C4-2B (cell line): ENCODE measurements at regions not wholly inside any gene's neighbourhood (a gene's known extent, or its start where the extent isn't known, plus 50 kb on each side); places are given as distances from the start of the nearest gene placed in this dataset.

Experiments
- H3K27ac ChIP-seq: fragments of 450-650 bp; 2 replicates; pipeline ENCODE4 v1.5.1; 2017
- CTCF ChIP-seq: fragments of 450-650 bp; conservative IDR thresholded peaks from 2 replicates; pipeline ENCODE4 v1.5.1; 2017; ENCODE audit warnings: mild to moderate bottlenecking
- ZFX ChIP-seq: fragments of 450-650 bp; IDR thresholded peaks from 2 replicates; pipeline ENCODE4 v1.6.1; 2017

DNA sequence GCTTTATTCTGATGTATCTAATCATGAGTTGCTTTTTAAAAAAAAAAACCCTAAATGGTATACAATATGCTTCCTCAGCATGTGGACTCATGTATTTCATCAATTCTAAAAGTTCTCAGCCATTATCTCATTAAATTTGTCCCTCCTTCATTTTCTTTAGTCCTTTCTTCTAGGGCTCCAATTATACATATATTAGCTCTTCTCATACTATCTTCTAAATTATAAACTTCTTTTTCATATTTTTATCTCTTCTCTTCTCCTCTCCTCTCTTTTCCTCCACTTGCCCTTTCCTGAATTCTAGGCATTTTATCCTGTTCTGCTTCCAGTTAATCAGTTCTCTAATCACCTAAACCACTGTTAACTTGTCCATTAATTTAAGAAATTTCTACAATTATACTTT lies 55.0 kb upstream of the IL33 start:
- TF ChIP-seq ZFX (no peak), CTCF (no peak)
- no peak overlapping the region for H3K27ac ChIP-seq

DNA sequence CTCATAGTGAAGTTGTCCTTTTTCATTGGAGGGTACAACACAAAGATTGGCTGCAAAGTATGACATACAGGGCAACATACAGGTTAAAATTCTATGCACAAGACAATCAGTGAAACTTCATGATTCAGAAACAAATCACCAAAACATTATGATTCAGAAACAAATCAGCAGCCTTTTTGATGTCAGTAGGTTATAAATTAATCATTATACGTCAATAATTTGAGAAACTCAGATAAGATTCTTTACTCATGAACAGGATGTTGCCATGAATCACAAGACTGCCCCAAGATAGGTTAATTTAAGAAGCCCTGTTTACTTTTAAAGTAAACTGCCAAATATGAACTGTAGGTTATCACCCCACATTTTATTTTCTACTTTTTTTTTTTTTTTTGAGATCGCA lies 62.2 kb upstream of the IL33 start:
- TF ChIP-seq ZFX: no peak
- TF ChIP-seq CTCF: no peak
- H3K27ac ChIP-seq: no peak overlapping the region

DNA sequence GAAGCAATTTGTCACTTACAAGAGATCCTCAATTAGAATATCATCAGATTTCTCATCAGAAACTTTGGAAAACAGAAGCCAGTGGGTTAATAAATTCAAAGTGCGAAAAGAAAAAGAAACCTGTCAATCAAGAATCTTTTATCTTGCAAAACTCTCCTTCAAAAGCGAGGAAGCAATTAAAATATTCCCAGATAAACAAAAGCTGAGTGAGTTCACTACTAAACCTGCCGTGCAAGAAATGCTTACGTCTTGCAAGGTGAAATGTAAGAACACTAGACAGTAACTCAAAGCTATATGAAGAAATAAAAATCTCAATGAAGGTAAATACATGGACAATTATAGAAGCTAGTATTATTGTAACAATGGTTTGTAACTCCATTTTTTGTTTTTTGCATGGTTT lies 62.8 kb upstream of the IL33 start:
- TF ChIP-seq ZFX (no peak), CTCF (no peak)

GRCh38 chr9:6150483-6150882 lies 65.1 kb upstream of the IL33 start:
- TF ChIP-seq ZFX: no peak
- no peak for TF ChIP-seq CTCF
- H3K27ac ChIP-seq: no peak overlapping the region

More for the DNA sequence above, 62.8 kb upstream of the IL33 start:
- no peak overlapping the region for H3K27ac ChIP-seq

- TF ChIP-seq ZFX (no peak), CTCF (no peak)
- no peak overlapping the region for H3K27ac ChIP-seq
Observed at GRCh38 chr9:6149315-6149714, 66.3 kb upstream of the IL33 start.

GRCh38 chr9:6147846-6148245 lies 67.8 kb upstream of the IL33 start:
- H3K27ac ChIP-seq: no peak overlapping the region
- TF ChIP-seq CTCF: no peak
- no peak for TF ChIP-seq ZFX

DNA sequence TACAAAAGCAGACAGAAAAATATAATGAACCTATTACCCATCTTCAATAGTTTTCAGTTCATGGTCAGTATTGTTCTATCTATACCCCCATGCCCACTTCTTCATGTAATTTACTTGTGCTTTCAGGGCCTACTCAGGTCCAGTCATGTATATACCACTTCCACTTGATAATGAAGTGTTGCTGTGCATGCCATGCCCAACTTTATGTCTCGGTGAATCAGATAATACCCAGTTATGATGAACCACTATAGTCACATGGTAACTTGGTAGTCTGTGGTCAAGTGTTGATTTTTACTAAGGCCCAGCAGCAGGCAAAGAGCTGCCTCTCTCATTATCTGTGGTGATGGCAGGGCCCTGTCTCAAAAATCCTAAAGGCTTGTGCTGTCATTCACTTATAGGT lies 70.7 kb upstream of the IL33 start:
- no peak for TF ChIP-seq ZFX
- no peak for TF ChIP-seq CTCF
- H3K27ac ChIP-seq: no peak overlapping the region
